ENCODE measurements at regions not wholly inside any gene's neighbourhood (a gene's known extent, or its start where the extent isn't known, plus 50 kb on each side); places are given as distances from the start of the nearest gene placed in this dataset.

DNA sequence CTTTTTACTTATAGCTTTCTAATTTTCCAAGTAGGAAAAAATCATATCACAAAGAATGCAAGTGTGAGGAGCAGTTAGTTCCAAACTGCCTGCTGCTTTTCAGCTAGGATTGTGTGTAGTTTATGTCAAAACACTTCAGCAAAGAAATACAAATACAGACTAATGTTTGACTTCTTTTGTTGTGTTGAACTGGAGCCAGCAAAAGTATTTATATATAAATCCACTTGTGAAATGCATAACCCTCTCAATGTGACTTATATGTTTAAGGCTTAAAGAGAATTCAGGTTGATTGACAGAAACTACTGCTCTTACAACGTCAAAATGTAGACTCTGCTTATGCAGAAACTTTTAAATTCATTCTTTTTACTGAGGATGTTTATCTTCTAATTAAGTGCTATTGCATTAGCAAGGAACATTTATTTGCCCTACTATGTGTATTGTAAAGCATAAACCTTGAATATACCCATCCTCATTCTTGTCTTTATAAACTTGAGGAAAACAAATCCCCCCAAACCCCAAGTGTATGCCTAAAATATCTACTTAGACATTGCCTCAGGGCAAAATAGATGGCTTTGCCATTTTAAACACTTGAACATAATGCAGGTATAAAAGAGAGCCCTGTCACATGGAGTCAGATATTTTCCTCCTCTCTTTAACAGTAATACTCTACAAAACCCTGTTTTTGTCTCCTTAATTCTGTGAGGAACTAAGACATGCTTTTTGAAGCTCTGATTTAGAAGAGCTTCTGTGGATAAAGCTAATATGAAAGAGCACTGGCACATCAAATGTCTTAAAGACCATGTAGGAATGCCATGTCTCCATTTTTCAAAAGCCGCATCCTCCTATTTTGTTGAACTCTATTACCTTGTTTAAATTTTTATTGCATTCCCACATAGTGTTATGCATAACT, 302.8 kb upstream of the TBC1D5 start:
- Histone ChIP-seq H3K4me2 (ENCODE audit: insufficient read depth in 1 of 2, low read depth in 2 of 2, low read length in 2 of 2) (no peak overlapping the region), H2BK5ac (ENCODE audit: low read depth, low read length) (no peak overlapping the region), H4K91ac (replicated peaks; ENCODE audit: insufficient read length, low read length) (no peak overlapping the region), H4K8ac (ENCODE audit: extremely low read depth, insufficient read depth, low read length) (no peak overlapping the region), H3K79me2 (ENCODE audit: control insufficient read depth in 1 of 2, insufficient read depth in 2 of 2, low read length in 2 of 2) (no peaks in the 10 kb centered on the region), H2BK20ac (ENCODE audit: low read length) (no peak overlapping the region), H3K9me3 (ENCODE audit: insufficient read depth in 2 of 2, low read depth in 1 of 2, low read length in 1 of 2) (no peaks in the 10 kb centered on the region), H4K5ac (ENCODE audit: insufficient read length, low read depth, low read length) (no peak overlapping the region), H2BK12ac (ENCODE audit: low read depth, low read length) (no peak overlapping the region), H3K4ac (replicated peaks; ENCODE audit: insufficient read length, low read depth, low read length) (no peak overlapping the region), H2BK120ac (replicated peaks; ENCODE audit: low read depth, low read length) (no peak overlapping the region), H3K4me1 (replicated peaks in 1 of 4; ENCODE audit: control insufficient read depth in 3 of 4, insufficient read depth in 4 of 4, low read length in 3 of 4) (no peaks in the 10 kb centered on the region), H2AK5ac (ENCODE audit: low read depth, low read length) (no peak overlapping the region), H2BK15ac (ENCODE audit: low read length) (no peak overlapping the region), H3K23me2 (ENCODE audit: low read depth, low read length) (no peaks in the 10 kb centered on the region; the same call in 1 of the 2 replicates), H3K27ac (ENCODE audit: low read depth, low read length) (no peak overlapping the region), H3K79me1 (ENCODE audit: low read depth, low read length) (no peaks in the 10 kb centered on the region), H3K4me3 (ENCODE audit: extremely low read depth in 1 of 4, insufficient read depth in 2 of 4, low read depth in 3 of 4, low read length in 4 of 4) (no peak overlapping the region), H3K27me3 (replicated peaks in 1 of 4; ENCODE audit: control insufficient read depth in 3 of 4, extremely low read depth in 1 of 4, insufficient read depth in 3 of 4, low read length in 3 of 4) (no peaks in the 10 kb centered on the region), H4K20me1 (replicated peaks in 1 of 2; ENCODE audit: control insufficient read depth in 1 of 2, insufficient read depth in 2 of 2, low read length in 2 of 2) (no peaks in the 10 kb centered on the region), H3K18ac (ENCODE audit: extremely low read depth, low read length) (no peak overlapping the region), H3K9ac (replicated peaks in 1 of 4; ENCODE audit: extremely low read depth in 1 of 4, low read depth in 3 of 4, low read length in 3 of 4) (no peak overlapping the region), H2AFZ (ENCODE audit: low read length) (no peak overlapping the region), H3K14ac (ENCODE audit: insufficient read length) (no peak overlapping the region), H3K56ac (replicated peaks; ENCODE audit: insufficient read length, low read depth, low read length) (no peak overlapping the region), H3K36me3 (ENCODE audit: control insufficient read depth in 2 of 4, insufficient read depth in 4 of 4, low read length in 3 of 4) (no peaks in the 10 kb centered on the region), H3K23ac (ENCODE audit: insufficient read length) (no peak overlapping the region)
- 96% methylated on average over 2 of the region's 2 CpGs; no CpG with 5 or more reads in 1 of the 2 experiments for WGBS, 2 experiments (ENCODE audit: extremely low coverage in 1 of 2, insufficient coverage in 1 of 2, insufficient read length in 1 of 2, insufficient replicate concordance in 2 of 2, low coverage in 1 of 2, low lambda C conversion rate in 2 of 2, missing lambda C conversion rate in 1 of 2)
- no peak for DNase-seq (ENCODE audit: low read depth in 1 of 2, low spot score in 2 of 2)
- no peak for FAIRE-seq
- POLR2A ChIA-PET (ENCODE audit: partially characterized antibody), result no interaction called here
- CTCF ChIA-PET (ENCODE audit: partially characterized antibody), result interaction anchor here (1.2 kb wide), 1 partner anchor 250 kb away, joined by 4 read pairs; no protein-coding TSS in a partner anchor
- no peak for TF ChIP-seq BACH1 (IDR thresholded peaks at IDR 0.05; ENCODE audit: low read length)
- TF ChIP-seq NANOG (IDR thresholded peaks at IDR 0.05; ENCODE audit: insufficient read depth, low read depth, low read length, poor library complexity, severe bottlenecking), result no peak
- no peak for TF ChIP-seq CBX8 (IDR thresholded peaks at IDR 0.05; ENCODE audit: borderline replicate concordance, low read depth, low read length)
- TF ChIP-seq TAF1 (IDR thresholded peaks at IDR 0.05; ENCODE audit: low read depth, low read length), result no peak
- no peak for TF ChIP-seq ZNF274 (IDR thresholded peaks at IDR 0.05; ENCODE audit: borderline replicate concordance, extremely low read depth, low read length)
- TF ChIP-seq MAFK (IDR thresholded peaks at IDR 0.05; ENCODE audit: low read depth, low read length), result no peak
- TF ChIP-seq HDAC2 (IDR thresholded peaks at IDR 0.05; ENCODE audit: borderline replicate concordance in 1 of 2, low read depth in 2 of 2, low read length in 2 of 2), result no peak
- TF ChIP-seq FOSL1 (IDR thresholded peaks at IDR 0.05; ENCODE audit: insufficient read depth, low read depth, low read length), result no peak
- no peak for TF ChIP-seq RAD21 (IDR thresholded peaks at IDR 0.05 in 1 of 2, conservative IDR thresholded peaks at IDR 0.05 in 1 of 2; ENCODE audit: low read depth in 2 of 2, low read length in 2 of 2)
- no peak for TF ChIP-seq SIN3A (conservative IDR thresholded peaks at IDR 0.05 in 1 of 2, IDR thresholded peaks at IDR 0.05 in 1 of 2; ENCODE audit: low read depth in 1 of 2, low read length in 2 of 2)
- no peak for TF ChIP-seq SAP30 (IDR thresholded peaks at IDR 0.05; ENCODE audit: insufficient read depth, insufficient replicate concordance, low read length)

Measured in H1 (cell line).